Activated naive CD8-positive, alpha-beta T cell treated with anti-CD3 and anti-CD28 coated beads, Interleukin-2, amount 10 ng/mL, durations not matched to agents 7 days and 5 days (primary cell): ENCODE measurements at regions not wholly inside any gene's neighbourhood (a gene's known extent, or its start where the extent isn't known, plus 50 kb on each side); places are given as distances from the start of the nearest gene placed in this dataset.
"Not testable (repeated sequence)": the region's sequence is repeated elsewhere in the genome, so short reads cannot be mapped to it uniquely, and the experiment has no call there.

Experiments
- ATAC-seq: fragments of 150-1000 bp; cut with Tn5 transposase; one replicate; pipeline ENCODE4 v1.10.0; 2021; ENCODE audit warnings: low read depth, moderate library complexity
- POLR2A ChIA-PET: fragments of 350-600 bp; sonication (Branson Sonifier 250); formaldehyde crosslinking; loops from one replicate; lab custom pipeline; 2021; ENCODE audit warnings: antibody characterized with exemption; lab: Charles Lee
- DNase-seq: peaks from one replicate; pipeline ENCODE4 v3.0.0; 2021
- H3K27ac Mint-ChIP-seq: one replicate; pipeline ENCODE4 v1.8.0; 2022; ENCODE audit warnings: mild to moderate bottlenecking, mixed read lengths
- H3K27me3 Mint-ChIP-seq: one replicate; pipeline ENCODE4 v1.8.0; 2022; ENCODE audit warnings: mild to moderate bottlenecking, moderate library complexity, mixed read lengths
- H3K36me3 Mint-ChIP-seq: one replicate; pipeline ENCODE4 v1.8.0; 2021; ENCODE audit warnings: mild to moderate bottlenecking, mixed read lengths
- H3K4me1 Mint-ChIP-seq: one replicate; pipeline ENCODE4 v1.8.0; 2021; ENCODE audit warnings: mixed read lengths
- H3K4me3 Mint-ChIP-seq: one replicate; pipeline ENCODE4 v1.8.0; 2022; ENCODE audit warnings: mild to moderate bottlenecking, moderate library complexity, mixed read lengths
- H3K9me3 Mint-ChIP-seq: one replicate; pipeline ENCODE4 v1.8.0; 2021; ENCODE audit warnings: mixed read lengths

- Mint-ChIP-seq H3K27ac (no peak overlapping the region), H3K9me3 (no peaks in the 10 kb centered on the region), H3K4me3 (no peak overlapping the region), H3K27me3 (peaks cover 11% of the 10 kb centered on the region), H3K36me3 (no peaks in the 10 kb centered on the region), H3K4me1 (peaks cover 4% of the 10 kb centered on the region)
- ATAC-seq (no peak), DNase-seq (no peak)
- POLR2A ChIA-PET: interaction anchor here (1.4 kb wide), 1 partner anchor 10 kb away, joined by 5 read pairs; no protein-coding TSS in a partner anchor
Observed at GRCh38 chr18:76710646-76711520, 111.5 kb upstream of the ZNF236 start.

- peak; percentile 90 for ATAC-seq
- H3K4me3 Mint-ChIP-seq: no peak overlapping the region
- POLR2A ChIA-PET: interaction anchor here (1.4 kb wide), 1 partner anchor 11 kb away, joined by 5 read pairs; no protein-coding TSS in a partner anchor
Observed at GRCh38 chr18:76709659-76710645, 112.4 kb upstream of the ZNF236 start.

GRCh38 chr18:76708722-76709353, 113.5 kb upstream of the ZNF236 start:
- Mint-ChIP-seq H3K4me1 (peaks cover 4% of the 10 kb centered on the region), H3K9me3 (no peaks in the 10 kb centered on the region), H3K36me3 (no peaks in the 10 kb centered on the region), H3K27me3 (peaks cover 10% of the 10 kb centered on the region), H3K27ac (no peak overlapping the region), H3K4me3 (no peak overlapping the region)
- POLR2A ChIA-PET: no interaction called here
- no peak for DNase-seq
- no peak for ATAC-seq

More at GRCh38 chr18:76709659-76710645, 112.4 kb upstream of the ZNF236 start:
- Mint-ChIP-seq H3K36me3 (no peaks in the 10 kb centered on the region), H3K27ac (no peak overlapping the region), H3K4me1 (peaks cover 4% of the 10 kb centered on the region), H3K9me3 (no peaks in the 10 kb centered on the region), H3K27me3 (peaks cover 8% of the 10 kb centered on the region)
- DNase-seq: peak; percentile 61

- peaks cover 4% of the 10 kb centered on the region for H3K4me1 Mint-ChIP-seq
- no peak for DNase-seq
- no peaks in the 10 kb centered on the region for H3K36me3 Mint-ChIP-seq
- peaks cover 12% of the 10 kb centered on the region for H3K27me3 Mint-ChIP-seq
- no peak for ATAC-seq
- no peak overlapping the region for H3K27ac Mint-ChIP-seq
- POLR2A ChIA-PET: no interaction called here
- H3K4me3 Mint-ChIP-seq: no peak overlapping the region
- no peaks in the 10 kb centered on the region for H3K9me3 Mint-ChIP-seq
Observed at GRCh38 chr18:76708071-76708721, 114.2 kb upstream of the ZNF236 start.

GRCh38 chr18:76707534-76707933, 114.8 kb upstream of the ZNF236 start:
- Mint-ChIP-seq H3K27ac (no peak overlapping the region), H3K9me3 (no peaks in the 10 kb centered on the region), H3K4me1 (peaks cover 4% of the 10 kb centered on the region), H3K4me3 (no peak overlapping the region), H3K27me3 (peaks cover 17% of the 10 kb centered on the region), H3K36me3 (no peaks in the 10 kb centered on the region)
- ATAC-seq: no peak
- POLR2A ChIA-PET: no interaction called here
- DNase-seq: no peak

- H3K4me3 Mint-ChIP-seq, ATAC-seq, H3K4me1 Mint-ChIP-seq, H3K36me3 Mint-ChIP-seq, DNase-seq, H3K27ac Mint-ChIP-seq, H3K9me3 Mint-ChIP-seq, POLR2A ChIA-PET: not testable (repeated sequence)
- H3K27me3 Mint-ChIP-seq: peaks cover 34% of the 10 kb centered on the region
Observed at GRCh38 chr18:76704589-76704988, 117.8 kb upstream of the ZNF236 start.

GRCh38 chr18:76699923-76700322, 122.4 kb upstream of the ZNF236 start:
- Mint-ChIP-seq H3K9me3 (no peaks in the 10 kb centered on the region), H3K27ac (no peak overlapping the region), H3K36me3 (no peaks in the 10 kb centered on the region), H3K27me3 (peaks cover 62% of the 10 kb centered on the region), H3K4me3 (no peak overlapping the region), H3K4me1 (peaks cover 2% of the 10 kb centered on the region)
- DNase-seq: no peak
- ATAC-seq: no peak
- POLR2A ChIA-PET: no interaction called here

- no peak for DNase-seq
- H3K27ac Mint-ChIP-seq: no peak overlapping the region
- H3K4me1 Mint-ChIP-seq: peaks cover 2% of the 10 kb centered on the region
- POLR2A ChIA-PET: no interaction called here
- no peak for ATAC-seq
- no peak overlapping the region for H3K4me3 Mint-ChIP-seq
- H3K36me3 Mint-ChIP-seq: no peaks in the 10 kb centered on the region
- H3K27me3 Mint-ChIP-seq: peaks cover 66% of the 10 kb centered on the region
- no peaks in the 10 kb centered on the region for H3K9me3 Mint-ChIP-seq
Observed at GRCh38 chr18:76697441-76697901, 124.9 kb upstream of the ZNF236 start.

- no peak overlapping the region for H3K27ac Mint-ChIP-seq
- peaks cover 10% of the 10 kb centered on the region for H3K4me1 Mint-ChIP-seq
- no peaks in the 10 kb centered on the region for H3K36me3 Mint-ChIP-seq
- no peak for ATAC-seq
- no peak for DNase-seq
- H3K9me3 Mint-ChIP-seq: no peaks in the 10 kb centered on the region
- POLR2A ChIA-PET: no interaction called here
- H3K27me3 Mint-ChIP-seq: peaks cover 55% of the 10 kb centered on the region
- H3K4me3 Mint-ChIP-seq: no peak overlapping the region
Observed at GRCh38 chr18:76691800-76692199, 130.6 kb upstream of the ZNF236 start.

- DNase-seq (no peak), ATAC-seq (no peak)
- Mint-ChIP-seq H3K4me3 (no peak overlapping the region), H3K27me3 (peaks cover 52% of the 10 kb centered on the region), H3K9me3 (no peaks in the 10 kb centered on the region), H3K4me1 (peaks cover 12% of the 10 kb centered on the region), H3K36me3 (no peaks in the 10 kb centered on the region), H3K27ac (no peak overlapping the region)
- POLR2A ChIA-PET: no interaction called here
Observed at GRCh38 chr18:76689646-76690264, 132.6 kb upstream of the ZNF236 start.

GRCh38 chr18:76688724-76689472, 133.5 kb upstream of the ZNF236 start:
- ATAC-seq (no peak), DNase-seq (no peak)
- H3K36me3 Mint-ChIP-seq: no peaks in the 10 kb centered on the region
- H3K9me3 Mint-ChIP-seq: no peaks in the 10 kb centered on the region
- H3K27me3 Mint-ChIP-seq: peaks cover 48% of the 10 kb centered on the region
- H3K4me3 Mint-ChIP-seq: no peak overlapping the region
- POLR2A ChIA-PET: no interaction called here
- H3K4me1 Mint-ChIP-seq: peaks cover 12% of the 10 kb centered on the region
- H3K27ac Mint-ChIP-seq: no peak overlapping the region
